ENCODE measurements at regions not wholly inside any gene's neighbourhood (a gene's known extent, or its start where the extent isn't known, plus 50 kb on each side); places are given as distances from the start of the nearest gene placed in this dataset.
"Not testable (repeated sequence)": the region's sequence is repeated elsewhere in the genome, so short reads cannot be mapped to it uniquely, and the experiment has no call there.

GRCh38 chr2:150214626-150215025 is 272.8 kb downstream of the RND3 start:
- no peak for DNase-seq (ENCODE audit: low read depth)

- DNase-seq (ENCODE audit: low read depth), result no peak
Observed at GRCh38 chr2:150212722-150213171, 274.7 kb downstream of the RND3 start.

GRCh38 chr2:150211164-150211631 is 276.3 kb downstream of the RND3 start:
- DNase-seq (ENCODE audit: low read depth), result peak; percentile 26

GRCh38 chr2:150209746-150210145 is 277.7 kb downstream of the RND3 start:
- DNase-seq (ENCODE audit: low read depth), result no peak

- DNase-seq (ENCODE audit: low read depth), result no peak
Observed at GRCh38 chr2:150208689-150209088, 278.8 kb downstream of the RND3 start.

- DNase-seq (ENCODE audit: low read depth), result no peak
Observed at GRCh38 chr2:150207979-150208378, 279.5 kb downstream of the RND3 start.

GRCh38 chr2:150204451-150204850 is 283.0 kb downstream of the RND3 start:
- peak; percentile 52 for DNase-seq (ENCODE audit: low read depth)

- not testable (repeated sequence) for DNase-seq (ENCODE audit: low read depth)
Observed at GRCh38 chr2:150194816-150195215, 292.7 kb downstream of the RND3 start.

- DNase-seq (ENCODE audit: low read depth), result no peak
Observed at GRCh38 chr2:150192701-150193100, 294.8 kb downstream of the RND3 start.

- peak; percentile 55 for DNase-seq (ENCODE audit: low read depth)
Observed at GRCh38 chr2:150191349-150191748, 296.1 kb downstream of the RND3 start.

GRCh38 chr2:150190546-150190945 is 296.9 kb downstream of the RND3 start:
- no peak for DNase-seq (ENCODE audit: low read depth)

GRCh38 chr2:150188800-150189199 is 298.7 kb downstream of the RND3 start:
- no peak for DNase-seq (ENCODE audit: low read depth)

GRCh38 chr2:150188177-150188576 is 299.3 kb downstream of the RND3 start:
- no peak for DNase-seq (ENCODE audit: low read depth)

- no peak for DNase-seq (ENCODE audit: low read depth)
Observed at GRCh38 chr2:150182566-150183235, 304.8 kb downstream of the RND3 start.

- no peak for DNase-seq (ENCODE audit: low read depth)
Observed at GRCh38 chr2:150178591-150178990, 308.9 kb downstream of the RND3 start.

- no peak for DNase-seq (ENCODE audit: low read depth)
Observed at GRCh38 chr2:150174971-150175421, 312.5 kb downstream of the RND3 start.

GRCh38 chr2:150174056-150174805 is 313.2 kb downstream of the RND3 start:
- DNase-seq (ENCODE audit: low read depth), result no peak

- no peak for DNase-seq (ENCODE audit: low read depth)
Observed at GRCh38 chr2:150171065-150171548, 316.4 kb downstream of the RND3 start.

GRCh38 chr2:150169237-150169629 is 318.2 kb downstream of the RND3 start:
- DNase-seq (ENCODE audit: low read depth), result no peak

- DNase-seq (ENCODE audit: low read depth), result no peak
Observed at GRCh38 chr2:150168595-150169236, 318.8 kb downstream of the RND3 start.

GRCh38 chr2:150167711-150168110 is 319.8 kb downstream of the RND3 start:
- DNase-seq (ENCODE audit: low read depth), result peak; percentile 86

GRCh38 chr2:150166313-150167051 is 321.0 kb downstream of the RND3 start:
- no peak for DNase-seq (ENCODE audit: low read depth)
